ENCODE measurements at regions not wholly inside any gene's neighbourhood (a gene's known extent, or its start where the extent isn't known, plus 50 kb on each side); places are given as distances from the start of the nearest gene placed in this dataset.

GRCh38 chr2:239579081-239579480 lies 178.3 kb upstream of the HDAC4 start:
- no peak for TF ChIP-seq POLR2A (IDR thresholded peaks at IDR 0.05)
- TF ChIP-seq, protein P1, sequence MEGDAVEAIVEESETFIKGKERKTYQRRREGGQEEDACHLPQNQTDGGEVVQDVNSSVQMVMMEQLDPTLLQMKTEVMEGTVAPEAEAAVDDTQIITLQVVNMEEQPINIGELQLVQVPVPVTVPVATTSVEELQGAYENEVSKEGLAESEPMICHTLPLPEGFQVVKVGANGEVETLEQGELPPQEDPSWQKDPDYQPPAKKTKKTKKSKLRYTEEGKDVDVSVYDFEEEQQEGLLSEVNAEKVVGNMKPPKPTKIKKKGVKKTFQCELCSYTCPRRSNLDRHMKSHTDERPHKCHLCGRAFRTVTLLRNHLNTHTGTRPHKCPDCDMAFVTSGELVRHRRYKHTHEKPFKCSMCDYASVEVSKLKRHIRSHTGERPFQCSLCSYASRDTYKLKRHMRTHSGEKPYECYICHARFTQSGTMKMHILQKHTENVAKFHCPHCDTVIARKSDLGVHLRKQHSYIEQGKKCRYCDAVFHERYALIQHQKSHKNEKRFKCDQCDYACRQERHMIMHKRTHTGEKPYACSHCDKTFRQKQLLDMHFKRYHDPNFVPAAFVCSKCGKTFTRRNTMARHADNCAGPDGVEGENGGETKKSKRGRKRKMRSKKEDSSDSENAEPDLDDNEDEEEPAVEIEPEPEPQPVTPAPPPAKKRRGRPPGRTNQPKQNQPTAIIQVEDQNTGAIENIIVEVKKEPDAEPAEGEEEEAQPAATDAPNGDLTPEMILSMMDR (IDR thresholded peaks at IDR 0.05) = no peak
- TF ChIP-seq POLR2AphosphoS5 (IDR thresholded peaks at IDR 0.05) = no peak
- no peak for TF ChIP-seq EP300 (IDR thresholded peaks at IDR 0.05)

Measured in stomach (tissue), 4 donors.